ENCODE measurements at regions not wholly inside any gene's neighbourhood (a gene's known extent, or its start where the extent isn't known, plus 50 kb on each side); places are given as distances from the start of the nearest gene placed in this dataset.
"Not testable (repeated sequence)": the region's sequence is repeated elsewhere in the genome, so short reads cannot be mapped to it uniquely, and the experiment has no call there.

DNA sequence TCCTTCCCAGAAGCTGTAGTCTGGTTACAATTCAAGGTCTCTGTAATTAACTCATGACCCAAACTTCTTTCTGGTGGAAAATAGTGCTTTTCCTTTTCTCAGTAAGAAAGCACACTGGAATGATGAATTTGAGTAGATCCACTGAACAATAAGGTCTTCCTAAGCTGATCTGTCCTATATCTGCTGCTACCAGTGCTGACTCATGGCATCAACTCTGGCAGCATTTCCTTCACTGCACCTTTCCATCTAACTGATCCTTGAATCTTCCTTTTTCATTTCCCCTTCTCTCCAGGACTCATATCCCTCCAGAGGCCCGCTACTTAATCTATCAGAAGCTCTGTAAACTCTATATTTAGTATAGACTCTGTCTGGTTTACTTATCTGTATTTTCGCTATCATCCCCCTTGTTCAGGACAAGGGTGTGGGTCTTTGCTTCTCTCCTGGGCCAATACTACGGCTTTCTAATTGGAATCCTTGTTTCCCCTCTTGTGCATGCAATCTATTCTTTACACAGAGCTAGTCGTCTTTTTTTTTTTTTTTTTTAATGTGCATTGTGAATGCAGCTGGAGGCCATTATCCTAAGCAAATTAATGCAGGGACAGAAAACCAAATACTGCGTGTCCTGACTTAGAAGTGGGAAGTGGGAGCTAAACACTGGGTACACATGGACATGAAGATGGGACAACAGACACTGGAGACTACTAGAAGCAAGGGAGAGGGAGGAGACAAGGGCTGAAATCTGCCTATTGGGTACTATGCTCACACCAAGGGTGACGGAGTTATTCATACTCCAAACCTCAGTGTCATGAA is 192.2 kb upstream of the RPS23 start:
- DNase-seq (no peak), ATAC-seq (no peak)
- TF ChIP-seq, protein P1, sequence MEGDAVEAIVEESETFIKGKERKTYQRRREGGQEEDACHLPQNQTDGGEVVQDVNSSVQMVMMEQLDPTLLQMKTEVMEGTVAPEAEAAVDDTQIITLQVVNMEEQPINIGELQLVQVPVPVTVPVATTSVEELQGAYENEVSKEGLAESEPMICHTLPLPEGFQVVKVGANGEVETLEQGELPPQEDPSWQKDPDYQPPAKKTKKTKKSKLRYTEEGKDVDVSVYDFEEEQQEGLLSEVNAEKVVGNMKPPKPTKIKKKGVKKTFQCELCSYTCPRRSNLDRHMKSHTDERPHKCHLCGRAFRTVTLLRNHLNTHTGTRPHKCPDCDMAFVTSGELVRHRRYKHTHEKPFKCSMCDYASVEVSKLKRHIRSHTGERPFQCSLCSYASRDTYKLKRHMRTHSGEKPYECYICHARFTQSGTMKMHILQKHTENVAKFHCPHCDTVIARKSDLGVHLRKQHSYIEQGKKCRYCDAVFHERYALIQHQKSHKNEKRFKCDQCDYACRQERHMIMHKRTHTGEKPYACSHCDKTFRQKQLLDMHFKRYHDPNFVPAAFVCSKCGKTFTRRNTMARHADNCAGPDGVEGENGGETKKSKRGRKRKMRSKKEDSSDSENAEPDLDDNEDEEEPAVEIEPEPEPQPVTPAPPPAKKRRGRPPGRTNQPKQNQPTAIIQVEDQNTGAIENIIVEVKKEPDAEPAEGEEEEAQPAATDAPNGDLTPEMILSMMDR (IDR thresholded peaks at IDR 0.05) = no peak
- H3K9me3 Mint-ChIP-seq = no peaks in the 10 kb centered on the region
- POLR2A ChIA-PET = interaction anchor here (0.6 kb wide), 1 partner anchor 35 kb away, joined by 3 read pairs; no protein-coding TSS in a partner anchor
- H3K4me3 Mint-ChIP-seq = no peak overlapping the region
- no peaks in the 10 kb centered on the region for H3K36me3 Mint-ChIP-seq (ENCODE audit: low read depth)
- no peaks in the 10 kb centered on the region for H3K27me3 Mint-ChIP-seq
- CTCF ChIA-PET = interaction anchor here (1.3 kb wide), 1 partner anchor 54 kb away, joined by 3 read pairs; no protein-coding TSS in a partner anchor
- no peak overlapping the region for H3K27ac Mint-ChIP-seq
- no peaks in the 10 kb centered on the region for H3K4me1 Mint-ChIP-seq (ENCODE audit: low read depth)
- intact Hi-C loops (cut with micrococcal nuclease) = no loop called here

- peak; percentile 34 for ATAC-seq
- H3K27ac Mint-ChIP-seq = no peak overlapping the region
- intact Hi-C loops (cut with micrococcal nuclease) = no loop called here
- H3K27me3 Mint-ChIP-seq = no peaks in the 10 kb centered on the region
- peak; percentile 18 for DNase-seq
- H3K4me1 Mint-ChIP-seq (ENCODE audit: low read depth) = no peaks in the 10 kb centered on the region
- TF ChIP-seq, protein P1 (IDR thresholded peaks at IDR 0.05) = no peak
- CTCF ChIA-PET = interaction anchor here (0.8 kb wide), 1 partner anchor 118 kb away, joined by 3 read pairs; no protein-coding TSS in a partner anchor
- POLR2A ChIA-PET = no interaction called here
- no peak overlapping the region for H3K4me3 Mint-ChIP-seq
- H3K9me3 Mint-ChIP-seq = peaks cover 4% of the 10 kb centered on the region
- no peaks in the 10 kb centered on the region for H3K36me3 Mint-ChIP-seq (ENCODE audit: low read depth)
Measured at GRCh38 chr5:82466986-82467561, 188.9 kb upstream of the RPS23 start.

- ATAC-seq = peak; percentile 34
- intact Hi-C loops (cut with micrococcal nuclease) = no loop called here
- Mint-ChIP-seq H3K36me3 (ENCODE audit: low read depth) (no peaks in the 10 kb centered on the region), H3K9me3 (peaks cover 5% of the 10 kb centered on the region), H3K27ac (no peak overlapping the region), H3K27me3 (no peaks in the 10 kb centered on the region), H3K4me1 (ENCODE audit: low read depth) (no peaks in the 10 kb centered on the region), H3K4me3 (no peak overlapping the region)
- ChIA-PET CTCF (no interaction called here), POLR2A (no interaction called here)
- no peak for DNase-seq
- TF ChIP-seq, protein P1 (IDR thresholded peaks at IDR 0.05) = no peak
Measured at GRCh38 chr5:82465235-82465634, 187.1 kb upstream of the RPS23 start.

DNA sequence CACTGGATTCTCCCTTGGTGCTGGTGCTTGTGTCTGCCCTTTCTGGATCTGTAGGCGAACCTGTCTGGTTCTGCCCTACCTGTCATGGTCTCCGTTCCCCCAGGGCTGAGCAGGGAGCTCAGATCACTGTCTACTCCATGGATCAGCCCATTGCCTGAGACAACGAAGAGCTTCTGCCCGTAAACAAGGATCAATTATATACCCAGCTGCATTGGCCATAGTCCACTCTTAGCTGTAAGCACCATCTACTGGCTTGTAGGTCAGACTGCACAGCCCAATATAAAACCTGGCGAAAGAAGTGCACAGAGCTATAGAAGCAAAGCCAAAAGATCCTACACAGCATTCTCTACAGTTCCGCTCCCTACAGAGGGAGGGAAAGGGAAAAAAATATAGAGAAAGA is 181.5 kb upstream of the RPS23 start:
- CTCF ChIA-PET = interaction anchor here (0.7 kb wide), 2 partner anchors 18 to 109 kb away, joined by 3 to 4 read pairs; no protein-coding TSS in a partner anchor
- POLR2A ChIA-PET = no interaction called here
- intact Hi-C loops (cut with micrococcal nuclease) = no loop called here
- Mint-ChIP-seq H3K36me3 (ENCODE audit: low read depth) (no peaks in the 10 kb centered on the region), H3K27me3 (no peaks in the 10 kb centered on the region), H3K9me3 (peaks cover 7% of the 10 kb centered on the region), H3K27ac (no peak overlapping the region), H3K4me3 (no peak overlapping the region), H3K4me1 (ENCODE audit: low read depth) (no peaks in the 10 kb centered on the region)
- DNase-seq (no peak), ATAC-seq (no peak)
- TF ChIP-seq, protein P1 (IDR thresholded peaks at IDR 0.05) = no peak

GRCh38 chr5:82455317-82455716 is 177.2 kb upstream of the RPS23 start:
- H3K4me1 Mint-ChIP-seq (ENCODE audit: low read depth); intact Hi-C loops (cut with micrococcal nuclease); H3K4me3 Mint-ChIP-seq; H3K9me3 Mint-ChIP-seq; CTCF ChIA-PET; ATAC-seq; H3K36me3 Mint-ChIP-seq (ENCODE audit: low read depth); H3K27ac Mint-ChIP-seq; DNase-seq; H3K27me3 Mint-ChIP-seq; POLR2A ChIA-PET: not testable (repeated sequence)
